ENCODE measurements at regions not wholly inside any gene's neighbourhood (a gene's known extent, or its start where the extent isn't known, plus 50 kb on each side); places are given as distances from the start of the nearest gene placed in this dataset.

DNA sequence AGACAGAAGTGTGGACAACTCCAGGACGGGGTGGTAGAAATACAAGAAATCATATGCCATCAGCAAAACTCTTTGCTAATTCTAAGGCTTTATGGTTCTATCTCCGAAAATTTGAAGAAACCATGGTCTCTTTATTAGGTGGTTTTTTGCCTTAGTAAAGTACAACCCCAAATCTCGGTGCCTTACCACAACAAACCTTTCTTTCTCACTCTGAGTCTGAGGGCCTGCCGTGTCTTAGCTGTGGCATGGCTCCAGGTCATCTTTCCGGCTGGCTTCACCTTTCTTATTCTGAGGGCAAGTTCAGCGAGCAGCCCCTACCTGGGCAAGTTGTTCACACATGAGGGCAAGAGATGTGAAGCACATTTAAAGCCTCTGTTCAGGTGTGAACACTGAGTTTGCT lies 280.6 kb downstream of the TTLL7 start:
- DNase-seq: no peak

DNA sequence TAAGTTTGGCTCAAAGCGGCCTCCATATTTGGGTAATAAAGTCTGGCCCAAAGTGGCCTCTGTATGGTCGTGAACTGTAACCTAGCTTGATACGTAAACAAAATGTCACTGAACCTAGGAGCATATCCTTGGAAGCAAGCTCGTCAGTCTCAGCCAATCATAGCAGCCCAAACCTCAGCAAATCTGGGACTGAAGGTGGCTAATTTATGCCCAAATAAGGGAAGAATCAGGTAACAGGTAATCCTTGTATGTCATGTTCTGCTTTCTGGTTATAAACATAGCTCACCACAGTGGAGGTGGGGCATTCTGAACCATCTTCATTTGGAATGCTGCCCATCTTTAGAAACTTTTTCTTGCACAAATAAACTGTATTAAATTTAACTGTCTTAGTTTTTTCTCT lies 281.1 kb downstream of the TTLL7 start:
- DNase-seq: no peak

DNA sequence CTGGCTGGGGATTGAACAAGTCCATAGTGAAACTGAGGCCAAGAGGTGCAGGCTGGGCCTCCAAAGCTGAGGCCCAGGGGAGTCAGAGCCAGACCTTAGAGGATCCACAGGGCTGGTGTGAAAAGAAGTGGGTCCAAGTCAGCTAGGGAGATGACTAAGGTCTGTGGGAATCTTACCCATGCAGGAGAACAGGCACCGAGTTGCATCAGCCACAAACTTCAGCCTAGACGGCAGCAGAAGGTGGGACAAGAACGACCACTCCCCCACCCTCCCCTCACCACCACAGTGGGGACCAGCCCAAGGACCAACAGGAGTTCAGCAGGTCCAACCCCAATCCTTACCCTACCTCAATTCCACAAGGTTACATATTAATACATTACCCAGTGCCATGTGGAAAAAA lies 282.3 kb downstream of the TTLL7 start:
- DNase-seq: no peak

DNA sequence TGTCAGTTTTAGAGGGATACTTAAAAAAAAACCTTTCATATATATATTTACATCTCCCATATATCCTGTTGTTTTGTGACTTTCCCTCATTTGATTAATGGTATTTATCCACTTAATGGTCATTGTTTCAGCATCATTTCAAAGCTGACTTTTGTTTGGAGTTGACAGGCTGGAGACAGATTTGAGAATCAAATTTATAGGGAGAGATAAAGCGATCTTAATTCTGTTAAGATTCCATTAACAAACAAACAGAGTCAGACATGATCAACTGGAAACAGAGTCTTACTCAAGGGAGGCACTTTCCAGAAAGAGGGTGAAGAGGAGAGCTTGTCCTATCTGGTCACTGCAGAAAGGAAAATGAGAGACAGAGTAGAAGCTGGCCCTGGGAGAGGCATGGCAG lies 283.4 kb downstream of the TTLL7 start:
- no peak for DNase-seq

DNA sequence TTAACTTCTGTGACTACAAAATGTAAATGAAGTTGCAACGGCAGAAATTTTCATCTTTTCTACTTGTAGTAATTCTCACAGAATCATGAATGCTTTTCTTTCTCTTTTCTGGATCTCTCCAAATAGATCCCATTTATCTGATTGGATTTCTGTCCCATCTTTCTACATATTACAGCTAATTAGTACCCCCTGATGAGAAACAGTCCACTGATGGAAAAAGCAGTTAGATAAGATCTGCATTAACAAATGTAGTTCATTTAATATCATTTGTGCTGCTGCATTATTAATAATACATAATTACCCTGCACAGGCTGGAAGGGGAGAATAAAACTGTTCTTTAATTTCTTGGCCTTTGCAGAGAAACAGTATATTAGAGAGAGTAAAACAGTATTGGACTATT lies 289.3 kb downstream of the TTLL7 start:
- DNase-seq: no peak

DNA sequence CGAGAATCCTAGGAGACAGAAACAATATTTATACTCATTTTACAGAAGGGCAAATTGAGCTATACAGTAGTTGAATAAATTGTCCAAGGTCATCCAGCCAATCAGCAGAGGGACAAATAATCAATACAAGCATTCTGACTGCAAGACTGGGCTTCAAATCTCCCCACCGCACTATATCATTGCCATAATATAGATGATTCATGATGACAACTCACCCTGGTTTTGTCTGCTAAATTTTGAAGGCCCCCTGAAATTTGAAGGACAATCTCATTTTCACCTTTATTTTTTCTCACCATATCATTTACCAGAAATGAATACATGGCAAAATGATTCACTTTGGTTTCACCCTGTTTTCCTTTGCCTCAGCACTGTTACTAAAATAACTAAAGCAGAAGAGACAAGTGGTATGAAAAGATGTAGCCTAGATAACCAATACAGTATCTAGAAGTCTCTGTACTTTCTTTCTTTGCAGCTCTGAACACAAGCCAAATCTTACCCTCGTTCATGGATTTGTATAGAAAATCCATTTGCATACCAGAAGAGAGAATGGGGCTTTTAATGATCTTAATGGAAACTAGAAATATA lies 292.5 kb downstream of the TTLL7 start:
- no peak for DNase-seq

DNA sequence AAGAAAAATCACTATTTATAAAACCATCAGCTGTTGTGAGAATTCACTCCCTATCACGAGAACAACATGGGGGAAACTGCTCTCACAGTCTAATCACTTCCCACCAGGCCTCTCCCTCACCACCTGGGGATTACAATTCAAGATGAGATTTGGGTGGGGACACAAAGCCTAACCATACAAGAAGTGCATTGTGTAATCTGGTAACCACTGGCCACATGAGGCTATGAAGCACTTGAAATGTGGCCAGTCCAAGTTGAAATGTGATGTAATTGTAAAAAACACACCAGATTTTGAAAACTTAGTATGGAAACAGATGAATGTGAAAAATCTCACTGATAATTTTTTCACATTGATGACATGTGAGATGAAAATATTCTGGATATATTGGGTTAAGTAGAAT lies 293.8 kb downstream of the TTLL7 start:
- DNase-seq: no peak

DNA sequence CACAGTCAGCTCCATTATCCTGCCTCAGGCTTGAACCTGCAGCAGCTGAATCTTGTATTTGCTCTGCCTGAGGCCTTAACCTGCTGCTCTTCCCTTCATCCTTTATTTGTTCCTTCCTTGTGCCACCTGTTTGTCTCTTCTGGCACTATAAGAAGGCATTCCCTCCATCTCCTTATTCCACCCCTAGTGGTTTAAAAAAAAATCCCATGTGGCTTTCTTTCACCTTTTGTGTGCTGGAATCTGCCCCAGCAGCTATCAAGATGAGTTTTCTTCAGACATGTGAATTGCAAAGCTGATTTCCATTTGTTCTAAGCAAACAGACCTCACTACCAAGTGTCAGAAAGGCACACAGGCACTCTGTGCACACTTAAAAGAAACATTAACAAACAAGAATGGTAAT lies 294.6 kb downstream of the TTLL7 start:
- no peak for DNase-seq

DNA sequence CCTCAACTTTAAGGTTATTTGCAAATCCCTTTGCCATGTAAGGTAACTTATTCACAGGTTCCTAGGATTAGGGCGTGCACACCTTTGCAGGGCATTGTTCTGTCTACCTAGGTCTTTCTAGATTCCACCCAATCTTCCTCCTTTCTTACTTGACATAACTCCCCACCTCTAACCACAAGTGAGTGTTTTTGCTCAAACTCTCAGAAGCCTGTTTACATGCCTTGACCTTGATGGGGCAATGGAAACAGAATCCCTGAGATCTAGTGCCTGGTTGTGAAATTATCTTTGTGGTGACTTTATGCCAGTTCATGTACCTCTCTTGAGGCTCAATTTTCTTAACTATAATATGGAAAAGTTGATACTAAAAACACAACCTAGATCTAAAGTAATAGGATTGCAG lies 296.6 kb downstream of the TTLL7 start:
- DNase-seq: no peak

DNA sequence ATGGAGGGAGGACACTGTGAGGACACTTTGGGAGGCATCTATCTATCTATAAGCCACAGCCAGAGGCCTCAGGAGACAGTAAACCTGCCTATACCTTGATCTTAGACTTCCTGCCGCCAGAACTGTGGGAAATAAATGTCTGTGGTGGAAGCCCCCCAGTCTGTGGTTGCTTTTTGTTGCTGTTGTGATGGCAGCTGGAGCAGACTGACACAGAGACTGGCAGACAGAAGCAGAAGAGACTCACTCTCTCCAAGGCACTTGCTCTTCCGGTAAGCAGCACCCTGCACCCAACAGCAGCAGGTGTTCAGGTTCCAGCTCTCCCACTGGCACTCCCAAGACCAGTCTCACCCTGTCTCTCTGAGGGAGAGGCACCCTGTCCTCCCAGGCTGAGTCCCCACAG lies 297.6 kb downstream of the TTLL7 start:
- DNase-seq: no peak

DNA sequence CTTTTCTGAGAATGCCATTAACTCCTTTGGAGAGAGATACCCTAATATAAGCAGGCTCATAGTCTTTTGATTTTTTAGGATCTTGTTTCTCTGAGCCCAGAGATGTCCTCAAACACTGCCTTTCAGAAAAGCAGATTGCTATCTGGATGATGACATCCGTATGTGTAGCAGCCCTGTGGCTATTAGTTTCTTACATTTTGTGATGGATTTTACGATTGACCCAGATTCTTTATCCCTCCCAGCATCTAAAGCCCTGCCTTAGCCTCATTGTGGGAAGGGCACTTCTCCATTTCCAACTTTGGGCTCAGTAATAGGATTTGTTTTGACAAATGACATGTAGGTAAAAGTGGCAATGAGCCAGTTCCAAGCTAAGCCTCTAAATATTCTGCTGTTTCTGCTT lies 300.3 kb downstream of the TTLL7 start:
- DNase-seq: no peak

DNA sequence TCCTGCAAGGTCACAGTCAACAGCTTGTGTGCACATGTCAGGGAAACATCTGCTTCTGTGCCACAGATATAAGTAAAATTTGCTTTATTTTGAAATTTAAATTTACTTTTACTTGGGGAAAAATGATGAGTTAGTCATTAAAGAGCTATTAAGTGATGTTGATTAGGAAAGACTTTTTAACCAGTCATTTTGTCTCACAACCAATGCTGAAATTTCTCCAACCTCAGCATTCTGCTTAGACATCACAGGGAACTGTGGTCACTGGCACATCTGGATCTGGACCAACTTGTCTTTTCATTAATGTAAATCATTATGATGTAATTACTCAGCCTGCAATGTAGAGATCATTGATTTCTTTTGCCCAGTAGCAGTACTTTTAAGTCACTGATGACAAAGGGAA lies 301.0 kb downstream of the TTLL7 start:
- no peak for DNase-seq

DNA sequence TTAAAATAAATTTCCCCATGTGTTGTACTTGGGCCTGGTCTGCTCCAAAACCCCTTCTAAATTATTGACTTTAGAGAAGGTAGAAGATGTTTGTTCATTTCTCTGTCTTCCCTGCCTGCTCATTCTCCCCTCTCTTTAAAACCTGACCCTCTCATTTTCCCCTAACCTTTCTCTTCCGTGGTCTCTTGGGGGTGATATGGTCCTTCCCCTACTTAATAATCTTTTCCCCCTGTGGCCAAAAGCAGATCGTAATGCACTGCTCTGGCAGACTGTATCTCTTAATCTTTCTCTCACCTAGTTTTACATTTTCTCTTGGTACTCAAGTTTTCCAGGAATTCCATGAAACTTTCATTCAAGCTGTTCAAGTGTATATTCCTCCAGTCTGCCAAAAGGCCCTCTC lies 301.7 kb downstream of the TTLL7 start:
- no peak for DNase-seq

DNA sequence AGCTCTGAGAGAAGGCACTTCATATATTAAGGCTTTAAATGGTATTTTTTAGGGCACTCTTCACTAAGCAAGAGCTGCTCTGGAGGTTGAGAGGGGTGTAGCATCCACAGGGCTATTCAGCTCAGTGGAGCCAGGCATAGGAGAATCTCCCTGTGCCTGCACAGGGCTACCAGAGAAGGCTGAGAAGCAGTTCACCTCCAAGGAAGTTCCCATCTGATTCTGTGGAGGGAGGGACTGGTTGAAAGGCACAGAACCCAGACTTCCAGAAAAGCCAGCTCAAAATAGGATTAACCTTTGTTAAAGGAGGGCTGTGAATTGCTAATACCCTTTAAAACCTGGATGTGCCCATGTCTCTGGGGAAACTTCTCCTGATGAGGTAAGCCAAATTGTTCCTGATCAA lies 304.5 kb downstream of the TTLL7 start:
- no peak for DNase-seq

DNA sequence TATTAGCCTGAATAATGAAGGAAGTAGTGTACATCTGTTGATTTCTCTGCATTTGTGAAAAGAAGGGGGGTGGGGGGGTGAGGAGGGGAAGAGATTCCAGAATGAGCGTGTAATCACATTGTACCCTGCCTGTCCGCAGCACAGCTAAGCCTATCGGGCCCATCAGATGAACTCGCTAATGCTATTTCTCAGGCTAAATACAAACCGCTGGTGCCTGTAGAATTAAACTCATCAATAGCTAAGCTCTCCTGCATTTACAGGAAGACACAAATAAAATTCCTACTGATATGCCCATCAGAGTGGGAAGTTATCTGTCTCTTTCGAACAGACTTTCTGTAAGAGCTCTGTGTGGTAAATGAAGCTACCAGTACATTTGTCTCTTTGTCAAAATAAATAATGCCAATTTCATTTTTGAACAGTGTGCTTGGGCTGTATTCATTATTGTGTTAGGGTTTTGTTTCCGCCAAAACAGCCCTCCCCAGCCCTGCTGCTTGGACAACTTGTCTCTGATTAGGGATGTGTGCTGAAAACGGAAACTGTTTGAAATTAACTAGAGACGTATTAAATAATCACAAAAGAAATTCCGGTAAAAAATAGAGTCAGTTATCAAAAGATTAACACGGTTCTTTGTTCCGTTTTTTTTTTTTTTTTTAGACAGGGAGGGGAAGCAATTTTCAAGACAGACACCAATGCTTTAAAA lies 305.4 kb downstream of the TTLL7 start:
- no peak for DNase-seq

DNA sequence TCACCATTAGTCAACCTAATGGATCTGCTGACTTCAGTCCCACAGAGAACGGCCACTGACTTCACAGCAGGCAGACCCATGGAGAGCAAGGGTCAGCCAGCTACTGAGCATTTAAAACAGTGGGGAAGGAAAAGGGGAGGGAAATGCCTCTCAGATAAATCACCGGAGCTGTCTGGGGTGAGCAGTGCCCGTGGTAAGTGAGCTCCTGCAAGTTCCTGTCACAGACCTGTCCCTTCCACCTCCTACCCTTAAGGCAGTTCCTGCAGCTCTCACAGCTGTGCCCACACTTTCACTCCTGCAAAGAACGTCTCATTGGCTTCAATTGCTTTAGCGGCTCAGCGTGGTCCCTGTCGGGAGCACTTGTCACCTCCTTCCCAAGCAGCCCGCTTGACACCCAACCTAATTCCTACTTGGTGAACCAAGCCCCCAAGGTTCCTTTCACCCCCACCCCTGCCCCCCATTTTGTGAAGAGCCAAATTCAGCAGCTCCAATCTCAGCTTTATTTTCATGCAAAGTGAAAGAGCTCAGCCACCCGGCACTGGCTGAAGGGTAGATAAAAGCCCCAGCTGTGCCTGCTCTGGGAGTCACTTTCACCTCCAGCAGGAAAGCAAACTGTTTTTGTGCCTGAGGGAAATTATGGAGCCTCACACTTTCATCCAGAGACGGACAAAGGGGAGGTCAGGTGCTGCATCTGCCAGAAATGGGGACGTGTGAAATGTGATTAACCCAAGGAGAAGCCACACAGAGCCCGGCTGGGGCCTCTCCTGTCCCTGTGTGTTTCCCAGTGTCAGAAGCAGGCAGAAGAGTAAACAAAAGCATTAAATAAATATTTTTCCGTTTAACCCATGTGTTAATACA lies 306.2 kb downstream of the TTLL7 start:
- peak; percentile 63 for DNase-seq

DNA sequence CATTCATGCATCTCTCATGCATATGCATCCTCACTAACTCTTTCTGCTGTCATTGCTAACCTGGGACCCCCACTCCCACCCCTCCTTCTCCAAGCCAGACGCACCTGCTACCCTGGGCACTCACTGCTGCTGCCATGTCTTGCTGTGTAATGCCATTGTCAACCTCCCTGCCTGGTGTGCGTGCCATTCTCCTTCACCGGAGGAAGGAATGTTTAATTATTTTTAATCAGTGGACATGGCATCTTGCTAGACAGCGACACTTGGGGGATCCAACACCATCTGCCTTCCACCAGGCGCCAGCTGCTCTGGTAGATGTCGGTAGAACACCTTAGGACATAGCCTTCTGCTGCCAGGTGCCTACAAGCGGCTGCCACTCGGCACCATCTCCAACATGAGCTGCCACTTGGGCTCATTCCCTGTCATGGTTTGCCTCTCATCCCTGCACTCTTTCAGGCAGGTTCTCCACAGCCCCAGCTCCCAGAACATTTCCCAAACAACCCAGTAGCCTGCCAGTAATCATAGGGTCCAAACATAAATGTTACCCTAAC lies 306.9 kb downstream of the TTLL7 start:
- DNase-seq: no peak

DNA sequence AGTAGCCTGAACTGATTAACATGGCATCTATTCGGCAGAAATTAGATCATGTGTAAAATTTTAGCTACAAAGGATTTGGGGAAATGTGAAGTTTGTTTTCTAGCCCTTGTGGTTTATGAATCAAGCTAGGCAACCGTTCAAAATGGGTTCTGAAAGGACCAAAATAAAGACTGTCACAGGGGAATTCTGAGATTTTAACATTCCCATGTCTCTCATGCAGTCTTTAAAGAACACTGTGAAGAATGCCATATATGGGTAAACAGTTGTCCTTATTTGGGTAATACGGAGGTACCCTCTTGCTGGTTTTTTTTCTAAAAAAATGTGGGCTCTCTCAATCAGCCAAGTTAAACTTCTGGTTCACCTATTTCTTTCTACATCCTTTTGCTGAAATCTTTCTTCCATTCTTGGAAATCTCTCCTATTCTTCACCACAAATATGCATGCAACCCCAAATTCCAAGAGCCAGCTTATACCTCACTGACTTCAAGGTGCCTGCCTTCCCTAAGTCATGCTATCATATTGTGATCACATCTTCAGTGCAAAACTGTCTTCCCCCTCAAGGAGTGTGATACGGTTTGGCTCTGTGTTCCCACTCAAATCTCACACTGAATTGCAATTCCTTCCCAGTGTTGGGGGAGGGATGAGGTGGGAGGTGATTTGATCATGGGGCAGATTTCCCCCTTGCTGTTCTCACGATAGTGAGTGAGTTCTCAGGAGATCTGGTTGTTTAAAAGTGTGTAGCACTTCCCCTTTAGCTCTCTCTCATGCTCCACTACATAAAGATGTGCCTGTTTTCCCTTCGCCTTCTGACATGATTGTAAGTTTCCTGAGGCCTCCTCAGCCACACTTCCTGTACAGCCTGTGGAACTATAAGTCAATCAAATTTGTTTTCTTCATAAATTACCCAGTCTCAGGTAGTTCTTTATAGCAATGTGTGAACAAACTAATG lies 308.7 kb downstream of the TTLL7 start:
- no peak for DNase-seq

DNA sequence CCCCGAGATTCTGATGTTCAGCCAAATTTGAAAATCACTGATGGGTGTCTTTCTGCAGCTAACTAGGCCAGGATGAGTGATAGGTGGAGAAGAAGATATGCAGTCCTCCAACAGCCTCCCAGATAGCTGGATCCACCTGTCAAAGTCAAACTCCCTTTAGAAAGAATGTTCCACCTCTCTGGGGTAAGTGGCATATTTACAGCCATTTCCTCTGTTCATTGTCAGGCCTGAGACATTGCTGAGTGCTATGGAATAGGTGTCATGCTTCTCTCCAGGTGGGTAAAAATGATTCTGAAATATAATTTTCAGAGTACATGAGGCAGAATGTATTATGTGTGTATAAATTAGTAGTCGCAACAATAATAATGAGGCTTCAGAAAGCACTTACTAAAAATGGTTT lies 316.8 kb downstream of the TTLL7 start:
- no peak for DNase-seq

DNA sequence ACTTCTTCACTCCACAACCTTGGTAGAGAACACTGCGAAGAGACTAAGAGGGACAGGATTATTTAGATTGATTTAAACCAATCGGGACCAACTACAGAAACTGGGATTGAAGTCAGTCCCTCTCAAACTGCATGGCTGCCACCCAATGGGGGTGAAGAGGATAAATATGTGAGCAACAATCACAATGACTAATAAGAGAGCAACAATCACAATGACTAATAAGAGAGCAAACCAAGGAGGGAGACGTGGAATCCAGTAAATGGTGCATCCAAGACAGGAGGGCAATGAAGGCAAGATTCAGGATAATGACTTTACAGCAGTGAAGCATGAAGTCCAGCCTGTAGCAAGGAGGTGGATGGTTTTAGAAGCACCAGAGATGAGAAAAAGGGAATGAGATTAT lies 322.8 kb downstream of the TTLL7 start:
- DNase-seq: no peak

DNA sequence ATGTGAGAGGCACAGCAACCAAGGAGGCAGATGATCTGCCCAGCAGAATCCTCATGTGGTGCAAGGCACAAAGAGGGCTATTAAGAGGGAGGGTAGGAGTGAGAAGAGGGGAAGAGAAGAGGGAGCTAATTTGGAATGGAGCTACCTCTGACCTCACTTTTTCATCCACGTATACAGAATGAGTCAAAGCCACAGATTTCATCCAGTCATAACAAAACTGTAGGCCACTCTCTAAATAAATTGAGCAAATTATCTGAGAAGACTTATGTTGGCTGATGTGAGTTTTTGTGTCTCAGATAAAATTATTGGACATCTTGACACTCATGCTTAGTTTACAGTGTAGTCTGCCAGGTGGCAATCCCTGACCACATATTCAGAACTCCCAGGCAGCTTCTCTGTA lies 325.6 kb downstream of the TTLL7 start:
- DNase-seq: no peak

DNA sequence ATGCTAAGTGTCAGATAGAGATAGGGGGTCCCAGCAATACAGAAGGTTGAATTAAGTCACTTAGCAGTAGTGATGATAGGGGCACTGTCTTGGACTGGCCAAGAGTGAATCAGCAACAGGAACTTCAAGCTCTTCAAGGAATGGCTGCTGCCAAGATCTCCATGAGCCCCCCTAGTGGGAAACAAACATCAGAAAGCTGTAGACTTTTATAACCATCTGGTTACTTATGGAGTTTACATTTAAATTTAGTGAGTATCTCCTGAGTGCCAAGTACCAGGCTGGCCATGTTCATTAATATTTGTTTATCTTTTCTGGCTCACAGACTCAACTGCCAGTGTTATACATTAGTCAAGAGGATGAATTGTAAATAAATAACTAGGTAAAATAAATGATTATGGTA lies 327.3 kb downstream of the TTLL7 start:
- no peak for DNase-seq
